Glutamatergic neuron (in vitro differentiated cells): ENCODE measurements at regions not wholly inside any gene's neighbourhood (a gene's known extent, or its start where the extent isn't known, plus 50 kb on each side); places are given as distances from the start of the nearest gene placed in this dataset.

Source experiments
- DNase-seq: peaks from one replicate; pipeline ENCODE4 v3.0.0; 2022
- H3K27ac Mint-ChIP-seq: one replicate; pipeline ENCODE4 v1.8.0; 2020; ENCODE audit warnings: mild to moderate bottlenecking, mixed read lengths, inconsistent platforms; ENCODE audit not compliant: unreplicated experiment
- H3K27me3 Mint-ChIP-seq: one replicate; pipeline ENCODE4 v1.8.0; 2020; ENCODE audit warnings: mild to moderate bottlenecking, moderate library complexity, mixed read lengths, inconsistent platforms; ENCODE audit not compliant: unreplicated experiment
- H3K36me3 Mint-ChIP-seq: one replicate; pipeline ENCODE4 v1.8.0; 2020; ENCODE audit warnings: mild to moderate bottlenecking, mixed read lengths, inconsistent platforms; ENCODE audit not compliant: unreplicated experiment
- H3K4me1 Mint-ChIP-seq: one replicate; pipeline ENCODE4 v1.8.0; 2020; ENCODE audit warnings: mild to moderate bottlenecking, low read depth, mixed read lengths, inconsistent platforms; ENCODE audit not compliant: unreplicated experiment
- H3K4me3 Mint-ChIP-seq: one replicate; pipeline ENCODE4 v1.8.0; 2020; ENCODE audit warnings: mild to moderate bottlenecking, mixed read lengths, inconsistent platforms; ENCODE audit not compliant: unreplicated experiment
- H3K9me3 Mint-ChIP-seq: one replicate; pipeline ENCODE4 v1.8.0; 2020; ENCODE audit warnings: mild to moderate bottlenecking, moderate library complexity, mixed read lengths, inconsistent platforms; ENCODE audit not compliant: unreplicated experiment
- CTCF ChIP-seq: fragments of 200-600 bp; sonication (generic); IDR thresholded peaks from one replicate; pipeline ENCODE4 v1.5.0; 2021; ENCODE audit not compliant: partially characterized antibody, unreplicated experiment

- no peaks in the 10 kb centered on the region for H3K4me1 Mint-ChIP-seq
- H3K4me3 Mint-ChIP-seq: no peak overlapping the region
- H3K27ac Mint-ChIP-seq: no peak overlapping the region
- H3K9me3 Mint-ChIP-seq: no peaks in the 10 kb centered on the region
- no peaks in the 10 kb centered on the region for H3K27me3 Mint-ChIP-seq
- no peak for DNase-seq
- no peak for TF ChIP-seq CTCF
- H3K36me3 Mint-ChIP-seq: no peaks in the 10 kb centered on the region
Observed at GRCh38 chr5:128637031-128637430, 99.0 kb upstream of the FBN2 start.

DNA sequence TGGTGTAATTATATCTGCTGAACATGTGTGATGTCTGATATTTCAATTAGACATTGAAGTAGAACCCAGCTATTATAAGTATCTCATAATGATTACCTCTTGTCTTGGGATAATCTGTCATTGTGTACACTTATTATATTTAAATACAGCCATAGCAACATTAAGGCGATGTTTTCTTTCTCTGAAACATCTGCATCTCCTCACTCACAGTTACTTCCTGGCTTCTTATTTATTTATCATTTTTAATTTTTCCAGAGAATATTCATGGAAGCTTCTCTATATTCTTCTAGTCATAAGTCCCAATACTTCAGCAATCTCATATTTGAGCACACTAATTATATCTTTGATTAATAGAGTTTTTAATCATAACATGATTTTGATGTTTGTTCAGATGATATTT, 103.8 kb upstream of the FBN2 start:
- no peaks in the 10 kb centered on the region for H3K9me3 Mint-ChIP-seq
- no peak for TF ChIP-seq CTCF

DNA sequence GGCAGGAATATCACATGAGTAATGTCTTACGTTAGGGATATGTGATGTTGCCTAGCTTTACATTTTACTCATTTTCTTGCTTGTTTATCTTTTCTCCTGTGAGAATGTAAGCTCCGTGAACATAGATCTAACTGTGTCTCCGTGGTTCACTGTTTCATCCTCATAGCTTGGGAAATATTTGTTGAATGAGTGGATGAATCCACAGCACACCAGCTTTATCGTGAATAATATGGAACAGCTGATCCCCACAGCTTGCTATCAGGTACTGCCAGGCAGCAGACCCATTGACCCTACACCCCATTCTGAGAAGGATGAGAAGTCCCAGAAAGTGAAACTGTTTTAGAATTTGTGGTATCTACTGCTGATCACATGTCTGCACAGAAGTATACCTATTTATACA, 106.8 kb upstream of the FBN2 start:
- H3K4me3 Mint-ChIP-seq: no peak overlapping the region
- DNase-seq: no peak
- no peaks in the 10 kb centered on the region for H3K9me3 Mint-ChIP-seq
- no peaks in the 10 kb centered on the region for H3K36me3 Mint-ChIP-seq
- no peaks in the 10 kb centered on the region for H3K27me3 Mint-ChIP-seq
- H3K27ac Mint-ChIP-seq: no peak overlapping the region
- no peak for TF ChIP-seq CTCF
- no peaks in the 10 kb centered on the region for H3K4me1 Mint-ChIP-seq

More for the DNA sequence above, 103.8 kb upstream of the FBN2 start:
- Mint-ChIP-seq H3K36me3 (no peaks in the 10 kb centered on the region), H3K4me1 (no peaks in the 10 kb centered on the region), H3K27me3 (no peaks in the 10 kb centered on the region), H3K4me3 (no peak overlapping the region), H3K27ac (no peak overlapping the region)
- no peak for DNase-seq

- Mint-ChIP-seq H3K4me1 (no peaks in the 10 kb centered on the region), H3K27me3 (no peaks in the 10 kb centered on the region), H3K36me3 (no peaks in the 10 kb centered on the region), H3K9me3 (no peaks in the 10 kb centered on the region), H3K27ac (no peak overlapping the region), H3K4me3 (no peak overlapping the region)
- TF ChIP-seq CTCF: no peak
- no peak for DNase-seq
Observed at GRCh38 chr5:128645581-128645980, 107.5 kb upstream of the FBN2 start.

- H3K36me3 Mint-ChIP-seq: no peaks in the 10 kb centered on the region
- H3K4me3 Mint-ChIP-seq: no peak overlapping the region
- no peak for DNase-seq
- no peak for TF ChIP-seq CTCF
- H3K27ac Mint-ChIP-seq: no peak overlapping the region
- H3K9me3 Mint-ChIP-seq: no peaks in the 10 kb centered on the region
- H3K4me1 Mint-ChIP-seq: no peaks in the 10 kb centered on the region
- H3K27me3 Mint-ChIP-seq: no peaks in the 10 kb centered on the region
Observed at GRCh38 chr5:128646176-128646575, 108.1 kb upstream of the FBN2 start.
